CD4-positive, alpha-beta T cell treated with Interferon gamma for 1 hour (primary cell): ENCODE measurements at regions not wholly inside any gene's neighbourhood (a gene's known extent, or its start where the extent isn't known, plus 50 kb on each side); places are given as distances from the start of the nearest gene placed in this dataset.

Experiments used
- DNase-seq: peaks from one replicate; pipeline ENCODE4 v3.0.0-alpha.2; 2020

DNA sequence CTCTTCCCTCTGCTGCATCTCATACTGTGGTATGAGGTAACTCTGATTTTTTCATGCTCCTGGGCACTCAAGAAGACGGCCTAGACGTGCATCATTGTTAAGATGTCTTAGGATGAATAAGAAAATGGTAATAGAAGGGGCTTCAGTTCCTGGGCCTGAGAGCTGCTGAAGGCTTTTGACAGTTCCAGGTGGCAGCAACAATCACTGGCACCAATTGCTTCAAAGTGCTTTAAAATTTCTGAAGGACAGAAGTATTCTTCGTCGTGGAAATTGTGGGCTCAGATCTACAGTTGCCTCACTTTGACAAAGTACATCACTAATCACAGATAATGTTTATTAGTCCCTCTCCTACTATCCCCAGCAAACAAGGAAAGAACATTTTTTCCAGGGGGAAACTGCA lies 536.6 kb upstream of the CAMK1G start:
- DNase-seq: no peak

DNA sequence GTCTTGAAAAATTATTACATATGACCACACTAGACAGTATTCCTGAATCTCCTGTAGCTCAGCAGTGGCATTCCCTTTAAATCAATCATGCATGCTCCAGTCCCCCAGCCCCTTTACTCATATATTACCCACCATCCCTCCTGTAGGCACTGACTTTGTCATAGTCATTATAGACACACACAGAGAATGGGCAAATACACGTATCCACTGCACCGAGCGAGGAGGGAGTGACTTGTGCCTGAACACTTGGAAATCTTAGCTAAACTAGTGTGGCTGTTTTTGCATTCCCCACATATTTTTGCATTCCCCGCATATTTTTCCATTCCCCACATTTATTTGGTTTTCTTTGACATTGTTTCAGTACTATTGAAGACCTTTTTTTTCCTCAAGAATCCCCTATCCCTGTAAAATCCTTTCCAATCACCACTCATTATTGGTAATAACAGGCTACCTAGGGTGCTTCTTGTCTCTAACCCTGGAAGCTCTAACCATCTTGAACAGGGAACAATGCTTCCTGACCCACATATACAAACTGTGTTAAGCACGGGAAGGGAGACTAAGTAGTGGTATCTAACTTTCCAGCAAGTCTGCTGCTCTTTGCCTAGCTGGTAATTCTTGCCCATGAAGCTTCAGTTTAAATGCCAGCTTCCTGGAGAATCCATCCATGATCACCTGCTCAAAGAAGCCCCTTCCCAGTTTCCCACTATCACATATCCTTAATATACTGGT lies 534.4 kb upstream of the CAMK1G start:
- no peak for DNase-seq

GRCh38 chr1:209051570-209051969 lies 531.9 kb upstream of the CAMK1G start:
- DNase-seq: no peak

- no peak for DNase-seq
Observed at GRCh38 chr1:209053587-209053986, 529.9 kb upstream of the CAMK1G start.

- DNase-seq: no peak
Observed at GRCh38 chr1:209057083-209057482, 526.4 kb upstream of the CAMK1G start.

DNA sequence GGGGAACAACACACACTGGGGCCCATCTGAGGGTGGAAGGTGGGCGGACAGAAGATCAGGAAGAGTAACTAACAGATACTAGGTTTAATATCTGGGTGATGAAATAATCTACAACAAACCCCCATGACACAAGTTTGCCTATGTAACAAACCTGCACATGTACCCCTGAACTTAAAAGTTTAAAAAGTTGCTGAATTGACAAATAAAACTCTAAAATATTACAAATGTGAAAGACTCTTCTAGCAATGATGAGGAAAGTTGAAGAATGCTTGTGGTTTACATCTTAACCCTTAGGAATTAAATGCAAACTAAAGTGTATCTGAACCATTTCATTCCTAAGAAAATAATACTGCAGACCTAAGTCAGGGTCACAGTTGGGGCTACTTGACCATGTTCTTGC lies 525.6 kb upstream of the CAMK1G start:
- DNase-seq: no peak

DNA sequence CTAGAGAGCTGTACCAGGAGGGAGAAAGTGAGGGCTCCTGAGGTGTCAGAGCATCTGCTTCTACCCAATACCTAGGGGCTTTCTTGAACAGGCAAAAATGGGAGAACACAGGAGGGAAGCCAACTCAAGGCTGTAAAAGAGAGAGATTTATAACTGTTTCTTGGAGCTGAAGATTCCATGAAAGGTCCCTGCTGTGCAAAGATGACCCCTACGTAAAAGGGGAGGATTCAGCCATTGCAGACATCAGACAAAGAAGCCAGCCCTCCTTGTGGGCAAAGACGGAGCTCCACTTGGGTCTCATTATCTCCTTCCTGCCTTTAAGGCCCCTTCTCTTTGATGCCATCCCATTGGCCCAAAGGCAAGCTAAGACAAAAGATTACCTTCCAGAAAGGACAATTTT lies 524.1 kb upstream of the CAMK1G start:
- DNase-seq: no peak

DNA sequence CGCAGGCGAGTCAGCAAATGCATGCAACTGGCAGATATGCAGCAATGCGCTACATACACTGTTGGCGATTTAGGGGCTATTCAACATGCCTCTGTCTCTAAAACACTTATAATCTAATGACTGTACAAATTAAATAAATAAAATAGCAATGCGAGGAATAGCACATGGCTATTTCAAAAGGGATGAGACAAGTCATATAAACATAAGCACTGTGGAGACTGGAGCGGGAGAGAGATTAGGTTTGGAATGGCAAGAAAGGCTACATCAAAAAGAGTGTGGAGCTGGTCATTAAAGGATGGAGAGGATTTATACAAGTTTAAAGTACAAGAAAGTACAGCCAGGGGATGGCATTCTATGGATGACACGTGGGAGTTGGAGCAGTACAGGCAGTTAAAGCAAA lies 523.5 kb upstream of the CAMK1G start:
- no peak for DNase-seq

DNA sequence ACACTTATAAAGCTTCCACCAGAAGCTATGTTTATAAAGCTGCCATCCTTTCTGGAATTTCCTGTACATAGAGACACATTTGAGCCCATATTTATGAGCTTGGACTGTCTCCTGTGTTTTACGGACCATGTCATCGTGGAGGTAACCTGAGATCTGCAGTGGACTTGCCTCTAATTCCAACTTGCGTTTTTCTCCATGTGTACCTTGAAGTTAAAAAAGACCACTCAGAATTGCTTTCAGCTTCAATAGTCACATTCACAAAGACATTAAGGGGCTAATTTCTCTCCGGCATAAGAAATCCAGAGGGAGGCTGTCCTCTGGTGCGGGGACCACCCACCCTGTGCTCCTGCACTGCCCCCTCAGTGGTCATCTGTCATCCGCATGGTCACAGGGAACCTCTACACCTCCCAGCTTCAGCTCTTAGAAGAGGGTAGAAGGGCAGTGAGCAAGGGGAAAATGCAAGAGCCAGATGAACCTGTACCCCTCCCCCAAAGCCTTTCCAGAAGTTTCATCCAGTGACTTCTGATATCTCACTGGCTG lies 521.4 kb upstream of the CAMK1G start:
- DNase-seq: no peak

DNA sequence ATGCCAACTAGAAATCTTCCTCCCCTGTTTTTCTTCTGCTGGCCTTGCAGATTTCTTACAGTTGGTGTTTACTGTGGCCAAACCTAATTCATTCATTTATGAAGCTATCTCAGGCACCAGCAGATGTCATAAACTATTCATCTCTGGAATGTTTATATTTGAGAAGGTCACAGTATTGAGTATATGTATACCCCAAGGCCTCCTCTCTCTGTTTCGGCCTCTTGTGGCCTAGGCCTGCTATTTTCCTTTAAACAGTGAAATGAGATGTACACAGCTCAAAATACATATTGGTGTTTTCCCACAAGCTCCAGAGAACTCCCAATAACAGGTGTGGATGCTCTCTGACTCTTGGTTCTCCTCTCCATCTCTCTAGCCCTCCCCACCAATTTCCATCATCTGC lies 520.7 kb upstream of the CAMK1G start:
- DNase-seq: no peak

GRCh38 chr1:209063767-209064659 lies 519.5 kb upstream of the CAMK1G start:
- no peak for DNase-seq

DNA sequence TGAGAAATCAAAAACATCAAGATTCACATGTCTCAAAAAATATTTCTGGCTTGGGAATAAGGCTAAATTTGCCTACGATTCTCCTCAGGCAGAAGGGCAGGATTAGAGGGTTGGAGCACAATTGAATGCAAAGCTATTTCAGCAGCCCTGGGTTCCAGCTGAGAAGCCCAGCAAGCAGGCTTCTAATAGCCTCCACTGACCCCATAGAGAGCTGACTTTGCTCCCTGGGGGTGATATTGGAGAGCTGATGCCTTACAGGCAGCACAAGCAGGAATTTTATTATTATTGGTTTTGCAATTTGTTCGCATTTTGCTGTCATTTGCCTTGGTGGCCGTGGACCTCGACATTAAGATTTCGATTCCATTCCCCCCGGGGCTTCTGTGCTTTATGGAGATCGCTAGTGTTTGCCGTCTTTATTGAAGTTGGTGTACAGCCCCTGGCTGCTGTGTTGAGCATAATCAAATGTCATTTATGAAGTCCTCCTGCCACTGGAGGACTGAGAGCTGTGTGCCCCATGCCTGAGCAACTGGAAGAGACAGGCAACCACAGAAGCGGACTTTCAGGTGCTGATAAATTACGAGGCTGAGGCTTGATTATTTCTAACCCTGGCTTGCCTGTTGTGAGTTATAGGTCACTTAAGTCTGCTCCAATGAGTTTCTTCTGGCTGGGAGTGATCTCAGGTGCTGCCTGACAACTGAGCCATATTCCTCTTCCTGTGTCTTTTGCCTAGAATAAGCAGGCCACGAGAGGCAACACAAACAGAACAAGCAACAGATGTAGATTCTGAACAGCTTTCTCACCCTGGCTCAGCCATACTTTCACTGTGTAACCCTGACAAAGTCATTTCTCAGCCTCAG lies 518.4 kb upstream of the CAMK1G start:
- DNase-seq: no peak

DNA sequence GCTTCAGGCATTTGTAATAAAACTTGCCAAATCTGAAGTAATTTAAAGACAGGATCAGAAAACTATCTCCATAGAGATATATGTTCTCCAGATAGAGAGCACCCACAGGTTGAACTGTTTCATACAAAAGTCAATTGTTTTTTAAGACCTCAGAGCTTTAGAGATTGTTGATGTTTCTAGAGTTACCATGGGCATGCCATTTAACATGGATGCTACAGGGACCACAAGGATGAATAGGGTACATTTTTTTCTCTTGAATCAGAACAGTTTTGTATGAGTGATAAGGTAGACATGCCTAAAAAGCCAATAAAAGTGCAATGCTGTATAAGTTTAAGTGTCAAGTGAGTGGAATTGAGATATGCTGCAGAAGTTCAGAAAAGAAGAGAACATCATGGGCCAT lies 511.0 kb upstream of the CAMK1G start:
- no peak for DNase-seq

- no peak for DNase-seq
Observed at GRCh38 chr1:209073879-209074278, 509.6 kb upstream of the CAMK1G start.

- DNase-seq: no peak
Observed at GRCh38 chr1:209074575-209075250, 508.8 kb upstream of the CAMK1G start.

DNA sequence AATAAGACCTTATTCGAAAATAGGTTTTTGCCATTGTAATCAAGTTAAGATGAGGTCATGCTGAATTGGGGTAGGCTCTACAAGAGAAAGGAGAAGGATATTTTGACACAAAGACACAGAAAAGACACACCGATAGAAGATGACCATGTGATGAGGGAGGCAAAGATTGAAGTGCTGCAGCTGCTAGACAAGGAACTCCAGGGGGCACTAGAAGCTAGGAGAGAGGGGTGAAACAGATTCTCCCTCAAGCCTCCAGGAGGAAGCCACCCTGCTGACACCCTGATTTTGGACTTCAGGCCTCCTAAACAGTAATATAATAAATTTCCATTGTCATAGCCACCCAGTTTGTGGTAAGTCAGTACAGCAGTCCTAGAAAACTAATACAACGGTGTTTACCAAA lies 506.8 kb upstream of the CAMK1G start:
- no peak for DNase-seq

DNA sequence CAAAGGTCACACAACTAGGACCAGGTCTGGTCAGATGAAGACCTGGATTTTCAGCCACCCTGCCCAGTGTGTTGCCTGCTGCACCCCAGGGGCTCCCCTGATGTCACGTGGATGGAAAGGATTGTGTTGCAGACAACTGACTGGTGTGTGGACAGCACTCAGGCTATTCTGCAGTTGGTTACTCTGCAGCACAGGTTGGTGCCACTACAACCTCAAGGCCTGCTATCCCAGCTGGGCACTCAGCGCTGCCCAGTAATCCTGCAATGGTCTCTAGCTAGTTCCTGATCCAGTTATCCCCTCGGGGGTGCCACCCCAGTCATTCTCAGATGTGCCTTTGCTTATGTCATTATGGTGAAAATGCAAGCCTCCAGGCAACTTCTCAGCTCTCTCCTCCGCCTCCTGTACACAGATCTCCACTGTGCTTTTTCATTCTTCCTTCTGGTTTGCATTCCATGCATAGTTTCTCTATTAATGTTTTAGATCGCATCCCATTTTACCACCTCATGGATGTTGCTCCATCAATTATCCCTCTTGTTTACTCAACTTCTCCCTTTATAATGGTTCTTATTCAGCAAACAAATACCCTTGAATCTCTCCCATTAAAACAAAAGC lies 503.2 kb upstream of the CAMK1G start:
- no peak for DNase-seq

GRCh38 chr1:209086486-209087192 lies 496.9 kb upstream of the CAMK1G start:
- no peak for DNase-seq

GRCh38 chr1:209094384-209094783 lies 489.1 kb upstream of the CAMK1G start:
- no peak for DNase-seq

DNA sequence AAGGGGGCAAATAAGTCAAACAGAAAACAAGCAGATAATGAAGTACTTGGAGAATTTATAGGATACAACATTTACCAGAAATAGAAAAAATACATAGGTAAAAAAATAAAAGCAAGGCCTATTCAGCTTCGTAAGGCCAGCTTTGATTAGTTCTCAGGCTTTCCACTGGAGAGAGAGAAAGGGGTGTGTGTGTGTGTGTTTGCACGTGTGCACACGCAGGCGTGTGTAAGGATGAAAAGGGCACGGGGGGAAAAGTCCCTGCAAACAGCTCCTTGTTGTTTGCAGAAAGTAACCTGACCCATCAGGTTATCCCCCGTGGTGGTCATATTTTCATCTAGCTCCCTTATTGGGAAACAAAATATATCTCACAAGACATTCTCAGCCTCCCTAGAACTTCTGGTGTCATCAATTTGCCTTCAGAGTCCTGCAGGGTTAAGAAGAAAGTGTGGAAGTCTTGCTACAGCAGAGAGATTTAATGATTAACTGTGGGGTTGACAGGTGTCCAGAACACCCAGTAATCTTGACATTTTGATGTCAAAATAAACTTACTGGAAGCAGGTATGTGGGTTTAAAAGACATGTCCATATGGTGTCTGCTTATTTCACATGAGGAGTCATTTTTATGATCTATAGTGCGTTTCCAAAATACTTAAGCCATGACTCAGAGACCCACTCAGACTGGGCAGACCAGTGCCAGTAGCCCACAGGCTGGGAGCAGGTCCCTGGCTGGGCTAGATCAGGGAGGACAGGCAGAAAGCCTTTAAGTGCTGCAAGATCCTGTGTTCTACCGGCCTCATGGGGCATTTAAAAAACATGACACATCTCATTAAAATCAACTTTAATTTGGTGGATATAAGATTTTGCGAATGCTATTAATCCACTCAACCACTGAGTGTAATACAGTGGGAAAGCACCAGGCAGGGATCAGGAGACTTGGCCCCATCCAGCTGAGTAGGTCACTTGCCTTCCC lies 487.6 kb upstream of the CAMK1G start:
- DNase-seq: no peak
